Osteocyte (in vitro differentiated cells): ENCODE measurements at regions not wholly inside any gene's neighbourhood (a gene's known extent, or its start where the extent isn't known, plus 50 kb on each side); places are given as distances from the start of the nearest gene placed in this dataset.

ENCODE experiments used
- DNase-seq: peaks from one replicate; pipeline ENCODE4 v3.0.0; 2021; ENCODE audit warnings: mixed read lengths; ENCODE audit not compliant: unreplicated experiment; ENCODE audit errors: extremely low spot score
- H3K27ac Mint-ChIP-seq: one replicate; pipeline ENCODE4 v1.8.0; 2021; ENCODE audit warnings: mild to moderate bottlenecking, mixed read lengths; ENCODE audit not compliant: unreplicated experiment
- H3K27me3 Mint-ChIP-seq: one replicate; pipeline ENCODE4 v1.8.0; 2021; ENCODE audit warnings: mixed read lengths; ENCODE audit not compliant: unreplicated experiment
- H3K36me3 Mint-ChIP-seq: one replicate; pipeline ENCODE4 v1.8.0; 2021; ENCODE audit warnings: mixed read lengths; ENCODE audit not compliant: unreplicated experiment
- H3K4me1 Mint-ChIP-seq: one replicate; pipeline ENCODE4 v1.8.0; 2021; ENCODE audit warnings: mixed read lengths; ENCODE audit not compliant: unreplicated experiment
- H3K4me3 Mint-ChIP-seq: one replicate; pipeline ENCODE4 v1.8.0; 2021; ENCODE audit warnings: mild to moderate bottlenecking, moderate library complexity, mixed read lengths; ENCODE audit not compliant: unreplicated experiment
- H3K9me3 Mint-ChIP-seq: one replicate; pipeline ENCODE4 v1.8.0; 2021; ENCODE audit warnings: mixed read lengths; ENCODE audit not compliant: unreplicated experiment
- CTCF ChIP-seq: fragments of 200-600 bp; sonication (generic); IDR thresholded peaks from 2 replicates; pipeline ENCODE4 v1.5.0; 2021; ENCODE audit warnings: antibody characterized with exemption, mild to moderate bottlenecking, moderate library complexity

DNA sequence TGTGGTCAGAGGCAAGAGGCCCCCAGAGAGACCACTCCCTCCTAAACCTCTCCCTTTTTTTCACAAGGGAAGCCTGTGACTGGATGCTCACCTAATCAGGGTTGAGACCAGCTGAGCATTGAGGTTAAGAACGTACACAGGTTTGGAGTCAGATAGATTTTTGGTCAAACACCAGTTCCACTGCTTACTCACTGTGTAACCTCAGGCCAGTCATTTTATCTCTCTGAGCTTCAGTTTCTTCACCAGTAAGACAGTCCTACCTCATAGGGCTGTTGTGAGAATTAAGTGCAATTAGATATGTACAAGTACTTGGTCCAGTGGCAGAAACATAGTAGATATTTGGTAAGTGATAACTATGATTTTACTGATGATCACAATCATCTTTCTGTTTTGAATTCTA, 256.8 kb downstream of the CDK5RAP2 start:
- Mint-ChIP-seq H3K36me3 (no peaks in the 10 kb centered on the region), H3K9me3 (no peaks in the 10 kb centered on the region)
- TF ChIP-seq CTCF, result no peak

DNA sequence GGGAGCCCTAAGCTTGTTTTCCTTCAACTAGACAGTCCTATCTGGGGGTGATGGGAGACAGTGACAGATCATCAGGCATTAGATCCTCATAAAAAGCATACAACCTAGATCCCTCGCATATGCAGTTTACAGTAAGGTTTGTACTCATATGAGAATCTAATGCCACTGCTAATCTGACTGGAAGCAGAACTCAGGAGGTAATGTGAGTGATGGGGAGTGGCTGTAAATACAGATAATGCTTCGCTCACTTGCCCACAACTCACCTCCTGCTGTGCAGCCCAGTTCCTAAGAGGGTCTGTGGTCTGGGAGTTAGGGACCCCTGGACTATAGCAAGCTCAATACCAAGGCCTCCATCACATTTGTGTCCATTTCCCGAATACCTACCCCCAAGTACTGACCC, 260.5 kb downstream of the CDK5RAP2 start:
- H3K9me3 Mint-ChIP-seq, result peaks cover 3% of the 10 kb centered on the region
- H3K27me3 Mint-ChIP-seq, result peaks cover 30% of the 10 kb centered on the region
- no peak for DNase-seq
- no peak for TF ChIP-seq CTCF
- H3K4me3 Mint-ChIP-seq, result no peak overlapping the region
- H3K36me3 Mint-ChIP-seq, result no peaks in the 10 kb centered on the region
- H3K4me1 Mint-ChIP-seq, result no peaks in the 10 kb centered on the region
- H3K27ac Mint-ChIP-seq, result no peak overlapping the region

More for the DNA sequence above, 256.8 kb downstream of the CDK5RAP2 start:
- DNase-seq, result no peak
- no peaks in the 10 kb centered on the region for H3K4me1 Mint-ChIP-seq
- H3K27me3 Mint-ChIP-seq, result peaks cover 20% of the 10 kb centered on the region
- no peak overlapping the region for H3K4me3 Mint-ChIP-seq
- H3K27ac Mint-ChIP-seq, result no peak overlapping the region

- no peak overlapping the region for H3K27ac Mint-ChIP-seq
- peaks cover 5% of the 10 kb centered on the region for H3K9me3 Mint-ChIP-seq
- peaks cover 21% of the 10 kb centered on the region for H3K27me3 Mint-ChIP-seq
- no peaks in the 10 kb centered on the region for H3K36me3 Mint-ChIP-seq
- no peak for TF ChIP-seq CTCF
- H3K4me3 Mint-ChIP-seq, result no peak overlapping the region
- H3K4me1 Mint-ChIP-seq, result peaks cover 2% of the 10 kb centered on the region
- peak; percentile 27 for DNase-seq
These were observed 264.8 kb downstream of the CDK5RAP2 start for GRCh38 chr9:120315154-120315553.

DNA sequence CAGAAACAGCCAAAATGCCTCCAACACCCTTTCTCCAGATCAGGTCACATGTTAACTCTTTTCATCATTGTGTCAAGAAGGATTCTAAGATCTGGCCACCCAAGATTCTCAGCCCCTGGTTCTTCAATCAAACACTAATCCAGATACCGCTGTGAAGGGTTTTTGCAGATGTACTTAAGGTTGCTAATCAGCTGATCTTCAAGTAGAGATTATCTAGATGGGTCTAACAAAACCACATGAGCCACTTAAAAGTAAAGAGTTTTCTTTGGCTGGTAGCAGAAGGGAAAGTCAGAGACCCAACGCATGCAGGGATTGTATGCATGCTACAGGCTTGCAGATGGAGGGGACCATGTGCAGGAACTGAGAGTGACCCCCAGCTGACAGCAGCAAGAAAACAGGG, 267.9 kb downstream of the CDK5RAP2 start:
- Mint-ChIP-seq H3K9me3 (peaks cover 5% of the 10 kb centered on the region), H3K4me3 (no peak overlapping the region), H3K27me3 (peaks cover 22% of the 10 kb centered on the region), H3K4me1 (peaks cover 2% of the 10 kb centered on the region), H3K27ac (no peak overlapping the region), H3K36me3 (no peaks in the 10 kb centered on the region)
- no peak for DNase-seq
- no peak for TF ChIP-seq CTCF

- H3K27ac Mint-ChIP-seq, result no peak overlapping the region
- peaks cover 5% of the 10 kb centered on the region for H3K9me3 Mint-ChIP-seq
- H3K36me3 Mint-ChIP-seq, result no peaks in the 10 kb centered on the region
- peak; percentile 60 for DNase-seq
- no peak overlapping the region for H3K4me3 Mint-ChIP-seq
- no peak for TF ChIP-seq CTCF
- H3K4me1 Mint-ChIP-seq, result peaks cover 2% of the 10 kb centered on the region
- peaks cover 22% of the 10 kb centered on the region for H3K27me3 Mint-ChIP-seq
These were observed 269.9 kb downstream of the CDK5RAP2 start for GRCh38 chr9:120310035-120310434.
